ENCODE measurements at regions not wholly inside any gene's neighbourhood (a gene's known extent, or its start where the extent isn't known, plus 50 kb on each side); places are given as distances from the start of the nearest gene placed in this dataset.

DNA sequence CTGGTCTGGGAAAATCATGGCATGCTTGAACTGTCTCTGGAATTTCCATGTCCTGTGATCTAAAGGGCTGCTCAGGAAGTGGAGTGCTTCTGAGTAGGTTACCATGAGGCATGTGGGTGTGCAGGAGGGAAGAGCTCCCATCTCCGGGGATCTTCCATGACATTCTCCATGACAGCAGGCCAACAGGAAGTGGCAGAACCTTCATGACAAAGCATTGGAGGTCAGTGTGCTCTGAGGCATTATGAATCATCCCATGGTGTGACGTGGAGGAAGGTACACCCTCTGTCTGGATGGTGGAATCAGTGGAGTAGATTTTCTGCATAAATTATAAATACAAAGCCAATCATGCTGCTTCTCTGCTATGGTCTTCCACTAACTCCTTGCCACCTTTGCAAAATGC is 139.6 kb upstream of the E2F8 start:
- TF ChIP-seq CTCF (IDR thresholded peaks at IDR 0.05): no peak

DNA sequence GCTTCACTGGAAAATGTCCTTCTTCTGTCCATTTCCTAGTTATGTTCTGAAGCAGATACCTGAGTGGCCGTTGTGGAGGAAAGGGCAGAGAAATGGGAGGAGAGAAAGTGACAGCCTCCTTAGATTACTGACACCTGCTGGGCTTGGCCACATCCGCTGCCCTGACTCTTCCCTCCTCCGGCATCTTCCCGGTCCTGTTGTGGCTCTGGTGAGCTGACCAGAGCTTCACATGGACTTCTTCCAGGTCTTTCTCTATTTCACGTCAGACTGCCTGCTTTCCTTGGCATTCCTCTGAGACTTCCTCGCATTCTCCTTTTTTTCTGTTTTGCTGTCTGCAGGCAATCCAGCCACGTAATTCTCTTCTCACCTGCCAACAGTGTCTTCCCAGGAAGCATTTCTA is 138.7 kb upstream of the E2F8 start:
- TF ChIP-seq CTCF (IDR thresholded peaks at IDR 0.05): no peak

DNA sequence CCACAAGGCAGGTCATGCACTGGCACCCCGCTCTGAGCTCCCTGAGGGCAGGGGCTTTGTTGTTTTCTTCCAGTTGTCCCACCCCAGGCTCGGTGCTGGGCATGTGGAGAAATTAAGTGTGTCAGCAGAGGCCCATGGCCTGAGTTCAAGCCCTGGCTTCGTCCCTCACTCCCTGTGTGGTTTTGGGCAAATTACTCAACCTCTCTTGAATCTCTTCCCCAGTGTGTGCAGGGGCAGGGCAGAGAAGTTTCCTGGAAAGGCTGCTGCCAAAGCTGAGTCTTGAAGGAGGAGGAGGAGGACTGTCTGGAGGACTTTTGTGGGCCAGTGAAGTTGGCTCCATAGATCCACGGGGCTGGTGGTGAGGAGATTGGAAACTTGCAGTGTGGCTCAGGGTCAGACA is 138.1 kb upstream of the E2F8 start:
- TF ChIP-seq CTCF (IDR thresholded peaks at IDR 0.05): no peak

GRCh38 chr11:19377881-19378280 is 137.1 kb upstream of the E2F8 start:
- TF ChIP-seq CTCF (IDR thresholded peaks at IDR 0.05): no peak

DNA sequence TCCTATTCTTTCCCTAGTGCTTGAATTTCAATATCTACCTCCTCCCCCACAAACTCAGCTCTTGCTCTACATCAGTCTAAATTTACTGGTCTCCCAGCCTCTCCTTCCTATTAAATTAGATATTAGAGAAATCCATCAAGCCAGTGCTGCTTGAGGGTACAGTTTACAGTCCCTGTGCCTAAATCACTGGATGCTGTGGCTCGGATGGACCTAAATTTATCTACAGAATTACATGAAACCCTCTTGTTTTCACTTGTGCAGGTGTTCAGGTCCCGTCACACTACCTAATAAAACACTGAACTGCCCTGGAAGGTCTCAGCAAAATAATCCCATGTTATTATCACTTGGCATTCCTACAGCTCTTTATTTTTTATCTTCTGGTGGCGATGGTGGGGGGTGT is 134.7 kb upstream of the E2F8 start:
- no peak for TF ChIP-seq CTCF (IDR thresholded peaks at IDR 0.05)

DNA sequence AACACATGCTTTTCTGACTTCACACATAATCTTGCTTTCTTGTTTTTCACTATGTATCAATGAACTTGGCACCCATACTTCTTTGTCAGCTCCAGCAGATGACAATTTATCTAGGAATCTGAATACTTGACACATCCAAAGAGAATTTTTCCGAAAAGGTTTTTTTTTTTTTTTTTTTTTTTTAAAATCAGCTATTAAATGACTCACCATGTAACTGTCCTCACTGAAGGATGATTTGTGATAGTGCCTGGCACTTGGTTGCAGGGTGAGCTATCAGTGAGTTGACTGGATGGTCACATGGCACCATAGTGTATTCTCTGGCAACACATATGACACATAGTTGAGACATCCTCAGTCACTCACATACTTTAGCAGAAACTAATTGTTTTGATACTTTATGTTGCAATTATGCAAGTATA is 133.4 kb upstream of the E2F8 start:
- TF ChIP-seq CTCF (IDR thresholded peaks at IDR 0.05): no peak

- TF ChIP-seq CTCF (IDR thresholded peaks at IDR 0.05): no peak
Measured at GRCh38 chr11:19372381-19372780, 131.6 kb upstream of the E2F8 start.

GRCh38 chr11:19370100-19370861 is 129.5 kb upstream of the E2F8 start:
- TF ChIP-seq CTCF (IDR thresholded peaks at IDR 0.05): no peak

Data from LNCAP (cell line).